DMS114 treated with DMSO at 0.1 percent for 48 hours (cell line): ENCODE measurements at regions not wholly inside any gene's neighbourhood (a gene's known extent, or its start where the extent isn't known, plus 50 kb on each side); places are given as distances from the start of the nearest gene placed in this dataset.
"Not testable (repeated sequence)": the region's sequence is repeated elsewhere in the genome, so short reads cannot be mapped to it uniquely, and the experiment has no call there.

Experiments
- DNase-seq: peaks from one replicate; lab custom pipeline; 2025; ENCODE audit not compliant: unreplicated experiment; lab: John Stamatoyannopoulos, UW

DNA sequence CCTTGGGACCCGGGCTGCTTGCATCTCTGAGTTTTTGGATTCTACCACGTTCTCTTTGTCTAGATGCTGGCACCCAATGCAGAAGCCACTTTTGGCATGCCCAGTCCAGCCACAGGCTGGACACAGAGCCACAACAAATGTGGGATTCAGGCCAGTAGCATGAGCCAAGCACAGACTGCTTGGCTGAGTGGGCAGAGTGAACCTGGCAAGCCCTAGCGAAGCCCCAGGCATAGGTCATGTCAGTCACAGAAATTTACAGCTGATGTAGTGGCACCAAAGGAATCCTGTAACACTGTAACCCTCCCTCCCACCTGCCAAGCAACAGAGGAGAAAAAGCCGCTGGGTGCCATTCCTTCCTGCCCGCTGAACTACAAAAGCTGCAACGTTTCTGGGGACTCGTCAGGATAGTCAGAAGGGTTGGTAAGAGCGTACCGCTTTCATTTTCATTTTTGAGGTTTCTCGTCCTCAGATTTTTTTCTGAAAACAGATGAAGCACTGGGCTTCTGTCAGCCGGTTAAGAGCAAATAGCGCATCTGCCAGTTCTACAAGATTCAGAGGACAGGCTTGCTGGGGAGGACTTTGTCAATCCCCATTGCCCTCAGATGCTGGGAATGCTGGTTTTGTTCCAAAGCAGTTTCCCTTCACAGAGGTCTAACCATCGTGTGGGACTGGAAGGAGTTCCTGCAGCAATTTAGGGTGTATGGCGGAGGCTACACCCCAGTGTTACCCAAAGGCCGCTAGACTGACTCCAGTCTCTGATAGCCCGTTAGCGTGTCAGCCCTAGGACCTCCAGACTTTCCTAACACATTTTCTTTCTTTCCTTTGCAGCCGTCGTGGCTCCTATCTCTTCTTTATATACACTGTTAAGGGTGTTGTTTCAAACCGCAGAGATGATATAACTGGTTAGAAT lies 399.0 kb downstream of the HTR1A start:
- DNase-seq: no peak

DNA sequence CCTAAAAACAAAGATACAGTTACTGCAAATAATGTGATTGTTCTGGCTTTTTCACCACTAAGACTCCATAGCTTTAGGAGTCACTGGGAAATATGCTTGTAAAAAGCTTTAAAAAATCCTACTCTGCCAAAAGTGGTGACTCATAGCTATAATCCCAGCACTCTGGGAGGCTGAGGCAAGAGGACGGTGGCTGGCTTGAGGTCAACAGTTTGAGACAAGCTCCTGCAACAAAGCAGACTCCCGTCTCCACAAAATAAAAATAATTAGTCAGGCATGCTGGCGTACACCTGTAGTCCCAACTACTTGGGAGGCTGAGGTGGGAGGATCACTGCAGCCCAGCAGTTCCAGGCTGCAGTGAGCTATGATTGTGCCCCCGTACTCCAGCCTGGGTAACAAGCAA lies 406.4 kb downstream of the HTR1A start:
- DNase-seq: no peak

DNA sequence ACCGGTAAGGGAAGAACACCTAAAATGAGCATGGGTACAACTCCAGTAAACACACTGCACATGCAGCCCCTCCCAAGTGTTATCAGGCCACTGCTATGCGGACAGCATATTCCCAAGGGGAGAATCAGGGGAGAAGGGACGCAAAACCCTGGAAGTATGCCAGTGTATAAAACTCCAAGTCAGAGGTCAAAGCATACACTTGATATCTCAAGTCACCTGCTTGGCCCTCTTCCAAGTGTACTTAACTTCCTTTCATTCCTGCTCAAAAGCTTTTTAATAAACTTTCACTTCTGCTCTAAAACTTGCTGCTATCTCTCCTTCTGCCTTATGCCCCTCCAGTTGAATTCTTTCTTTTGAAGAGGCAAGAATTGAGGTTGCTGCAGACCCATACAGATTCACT lies 408.1 kb downstream of the HTR1A start:
- DNase-seq: no peak

DNA sequence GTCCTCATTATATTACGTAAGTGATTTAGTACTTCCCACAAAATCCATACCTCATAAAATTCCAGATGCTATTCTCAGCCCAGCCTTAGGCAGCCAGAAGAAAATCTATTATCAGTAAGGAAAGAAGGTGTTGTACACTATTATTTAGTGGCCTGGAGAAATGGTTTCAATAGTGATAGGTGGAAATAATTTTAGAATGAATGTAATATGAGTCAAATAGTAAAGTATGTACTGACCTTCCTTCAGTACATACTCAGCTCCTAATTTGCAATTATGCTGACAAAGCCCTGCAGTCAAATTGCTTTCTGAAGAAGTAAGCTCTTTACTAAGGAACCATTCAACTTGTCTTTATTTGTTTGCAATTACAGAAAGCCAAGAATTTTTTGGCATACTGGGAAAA lies 409.2 kb downstream of the HTR1A start:
- DNase-seq: no peak

DNA sequence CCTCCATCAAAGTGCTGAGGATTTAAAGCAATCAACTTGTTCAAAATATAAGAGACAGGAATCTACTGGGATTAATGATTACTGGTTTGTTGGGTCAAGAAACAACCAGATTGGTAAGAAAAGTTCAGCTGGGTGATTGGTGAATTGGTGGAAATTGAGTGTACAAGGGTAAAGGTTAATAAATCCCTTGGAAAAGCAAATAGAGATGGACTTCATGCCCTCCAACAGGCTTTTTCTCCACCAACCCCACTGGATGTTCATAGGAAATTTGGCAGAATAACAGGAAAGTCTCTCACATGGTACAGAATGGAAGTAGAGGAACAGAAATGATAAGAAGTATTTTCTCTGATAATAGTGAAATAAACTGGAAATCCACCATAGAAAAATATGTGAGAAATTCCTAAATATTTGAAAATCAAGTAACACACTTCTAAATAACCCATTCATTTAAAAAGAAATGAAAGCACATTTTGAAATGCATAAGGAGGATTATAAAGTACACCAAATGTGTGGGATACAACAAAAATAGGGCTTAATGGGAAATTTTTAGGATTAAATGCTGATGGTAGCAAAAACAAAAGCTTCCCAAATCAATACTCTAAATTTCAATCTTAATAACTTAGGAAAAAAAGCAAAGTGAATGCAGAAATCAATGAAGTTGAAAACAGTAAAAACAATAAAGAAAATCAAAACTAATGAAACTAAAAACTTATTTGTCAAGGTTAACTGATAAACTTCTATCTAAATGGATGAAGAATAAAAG lies 426.2 kb downstream of the HTR1A start:
- DNase-seq: no peak

DNA sequence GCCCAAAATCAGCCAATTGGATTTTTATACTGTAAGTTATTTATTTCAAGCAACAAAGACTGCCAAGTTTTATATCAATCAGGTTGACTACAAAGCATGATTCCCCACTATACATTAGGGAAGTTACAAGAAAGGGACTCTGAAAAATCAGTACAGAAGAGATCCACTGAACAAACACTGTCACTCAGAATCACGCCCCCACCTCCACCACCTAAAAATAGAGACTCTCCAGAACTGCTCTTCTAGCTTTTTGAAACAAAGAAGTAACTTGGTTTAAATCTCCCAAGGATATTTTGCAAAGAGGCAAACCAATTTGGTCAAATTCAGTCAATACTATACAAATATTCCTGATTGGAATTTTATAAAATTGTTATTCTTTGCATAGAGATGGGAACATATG lies 438.0 kb downstream of the HTR1A start:
- no peak for DNase-seq

DNA sequence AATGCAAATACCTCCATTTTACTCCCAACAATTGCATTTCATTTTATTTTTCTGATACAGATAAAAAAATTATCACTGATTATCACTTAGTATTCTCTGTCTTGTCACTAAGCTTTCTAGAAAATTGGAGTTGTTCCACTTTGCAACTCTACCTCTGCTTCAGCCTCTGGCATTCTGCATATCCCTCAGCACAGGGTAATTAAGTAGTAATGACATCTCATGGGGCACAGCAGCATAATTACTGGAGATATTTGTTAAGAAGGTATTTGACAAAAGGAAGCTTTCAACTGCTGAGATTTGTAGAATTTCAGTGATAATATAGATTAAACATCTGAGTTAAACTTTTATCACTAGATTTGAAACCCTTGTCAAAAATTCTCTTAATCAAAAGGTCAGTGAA lies 446.2 kb downstream of the HTR1A start:
- DNase-seq: no peak

DNA sequence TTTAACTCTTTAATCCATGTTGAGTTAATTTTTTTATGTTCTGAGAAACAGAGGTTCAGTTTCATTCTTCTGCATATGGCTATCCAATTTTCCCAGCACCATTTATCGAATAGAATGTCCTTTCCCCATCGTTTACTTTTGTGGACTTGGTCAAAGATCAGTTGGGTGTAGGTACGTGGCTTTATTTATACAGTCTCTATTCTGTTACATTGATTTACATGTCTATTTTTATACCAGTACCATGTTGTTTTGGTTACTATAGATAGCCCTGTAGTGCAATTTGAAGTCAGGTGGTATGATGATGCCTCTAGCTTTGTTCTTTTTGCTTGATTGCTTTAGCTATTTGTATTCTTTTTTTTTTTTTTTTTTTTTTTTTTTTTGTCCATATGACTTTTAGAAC lies 462.0 kb downstream of the HTR1A start:
- no peak for DNase-seq

DNA sequence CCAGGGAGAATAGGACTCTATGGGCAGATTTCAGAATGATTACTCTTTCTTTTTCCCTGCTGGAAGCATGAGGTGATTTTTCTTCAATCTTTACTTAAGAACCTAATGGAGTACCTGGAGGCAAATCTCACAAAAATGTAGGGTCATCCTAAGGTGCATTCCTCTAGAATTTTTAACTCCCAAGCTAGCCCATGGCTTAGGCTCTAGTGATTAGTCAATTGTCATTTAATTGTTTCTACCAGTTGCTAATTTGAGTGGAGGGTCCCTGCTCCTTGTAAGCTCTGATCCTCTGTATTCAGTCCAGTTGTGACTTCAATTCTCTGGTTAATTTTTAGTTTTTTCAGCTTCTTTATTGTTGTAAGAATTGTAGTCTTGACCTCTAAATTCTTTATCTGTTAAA lies 467.0 kb downstream of the HTR1A start:
- DNase-seq: no peak

DNA sequence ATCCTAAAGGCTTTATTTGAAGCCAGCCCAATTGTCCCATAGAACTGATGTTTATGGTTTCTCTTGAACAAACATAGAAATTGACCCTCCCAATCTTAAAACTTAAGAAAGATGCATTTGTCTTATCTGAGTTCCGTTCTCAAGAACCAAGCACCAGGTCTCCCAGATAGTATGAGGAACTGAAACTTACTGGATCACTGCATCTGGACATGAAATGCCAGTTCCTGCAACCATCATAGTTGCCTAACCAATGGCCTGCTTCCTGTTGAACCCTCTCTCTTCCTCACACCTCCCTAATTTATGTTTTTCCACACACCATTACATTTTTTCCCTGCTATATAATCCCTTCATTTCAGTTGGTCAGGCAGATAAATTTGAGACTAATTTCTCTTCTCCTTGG lies 478.9 kb downstream of the HTR1A start:
- DNase-seq: no peak

DNA sequence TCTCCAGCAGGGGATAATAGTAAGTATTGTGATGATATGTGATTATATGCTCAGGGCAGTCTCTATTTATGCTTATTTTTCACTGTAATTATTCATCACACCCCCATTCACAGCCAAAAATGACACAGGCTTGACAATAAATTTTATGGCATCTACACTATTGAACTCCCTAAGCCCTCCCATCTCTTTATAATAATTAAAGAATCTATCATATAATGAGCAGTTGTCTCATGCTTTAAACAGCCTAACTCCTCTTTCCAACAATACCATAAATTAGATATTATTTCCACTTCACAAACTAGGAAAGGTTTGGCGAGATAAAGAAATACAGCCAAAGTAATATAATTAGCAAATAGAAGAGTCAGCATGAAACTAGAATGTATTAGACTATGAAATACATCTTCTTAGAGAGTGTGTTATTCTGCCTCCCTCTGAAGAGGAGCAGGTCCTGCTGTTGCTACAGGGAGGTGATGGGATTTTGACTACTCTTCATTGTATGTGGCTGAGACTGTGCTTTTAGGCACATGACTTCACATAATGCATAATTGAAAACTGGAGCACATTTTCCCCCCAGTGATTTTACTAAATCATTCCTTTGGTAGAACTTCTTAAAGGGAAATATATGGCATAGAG lies 488.8 kb downstream of the HTR1A start:
- no peak for DNase-seq

DNA sequence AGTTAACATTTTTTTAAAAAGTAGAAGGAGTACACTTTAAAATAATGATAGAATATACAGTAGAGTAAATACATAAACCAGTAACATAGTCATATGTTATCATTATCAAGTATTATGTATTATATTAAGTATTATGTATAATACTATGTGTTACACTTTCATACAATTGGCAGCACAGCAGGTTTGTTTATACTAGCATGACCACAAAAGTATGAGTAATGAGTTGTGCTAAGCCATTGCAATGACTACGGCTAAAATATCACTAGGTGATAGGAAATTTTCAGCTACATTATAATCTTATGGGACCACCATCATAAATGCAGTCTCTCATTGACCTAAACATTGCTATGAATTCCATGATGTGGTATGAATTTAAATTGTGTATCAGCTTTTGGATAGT lies 506.0 kb downstream of the HTR1A start:
- no peak for DNase-seq

DNA sequence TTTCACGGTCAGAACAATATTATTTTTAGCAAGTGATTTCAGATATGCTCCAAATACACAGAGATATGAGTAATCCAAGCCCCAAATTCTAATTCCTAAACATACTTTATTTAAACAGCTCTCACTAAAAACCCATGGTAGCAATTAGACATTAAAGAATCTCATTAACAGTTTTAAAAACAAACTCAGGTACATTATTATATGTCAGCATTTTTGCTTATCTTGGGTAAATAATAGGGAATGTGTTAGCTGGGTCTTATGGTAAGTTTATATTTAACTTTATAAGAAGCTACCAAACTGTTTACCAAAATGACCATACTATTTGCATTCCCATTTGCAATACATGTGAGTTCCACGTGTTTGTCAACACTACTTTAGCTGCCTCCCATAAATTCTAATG lies 511.1 kb downstream of the HTR1A start:
- DNase-seq: no peak

DNA sequence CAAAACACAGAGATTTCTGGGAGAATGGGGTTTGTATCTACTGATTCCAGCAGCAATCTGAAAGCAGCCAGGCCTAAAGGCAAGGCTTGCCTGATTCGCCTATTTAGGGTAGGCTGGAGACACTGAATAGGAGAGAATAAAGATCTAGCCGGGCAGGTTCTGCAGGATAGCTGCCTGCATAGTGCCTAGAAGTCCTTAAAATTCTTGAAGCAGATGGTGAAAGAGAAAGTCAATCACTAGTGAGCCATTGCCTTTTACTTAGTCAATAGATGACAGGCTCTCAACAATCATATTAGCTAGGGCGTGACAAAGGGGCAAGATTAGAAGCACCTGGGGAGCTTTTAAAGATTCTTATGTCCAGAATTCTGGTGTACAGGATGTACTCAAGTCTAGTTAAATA lies 522.7 kb downstream of the HTR1A start:
- DNase-seq: no peak

DNA sequence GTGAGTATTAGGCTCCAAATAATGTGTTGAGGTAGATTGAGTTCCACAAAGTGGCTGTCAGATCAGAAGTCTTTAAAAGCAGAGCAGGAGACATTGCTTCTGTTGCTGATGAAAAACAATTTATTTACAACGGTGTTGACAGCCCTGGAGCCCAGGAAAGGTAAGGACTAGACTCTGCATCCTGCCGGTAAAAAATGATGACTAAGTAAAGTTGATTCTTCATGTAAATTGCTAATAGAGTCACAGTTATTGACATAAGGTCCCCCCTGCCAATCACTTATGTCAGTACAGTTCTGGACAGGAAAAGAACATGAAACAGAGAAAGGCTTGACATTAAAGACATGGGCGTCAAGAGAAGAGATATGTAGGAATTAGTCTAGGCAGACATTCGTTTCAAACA lies 552.5 kb downstream of the HTR1A start:
- no peak for DNase-seq

DNA sequence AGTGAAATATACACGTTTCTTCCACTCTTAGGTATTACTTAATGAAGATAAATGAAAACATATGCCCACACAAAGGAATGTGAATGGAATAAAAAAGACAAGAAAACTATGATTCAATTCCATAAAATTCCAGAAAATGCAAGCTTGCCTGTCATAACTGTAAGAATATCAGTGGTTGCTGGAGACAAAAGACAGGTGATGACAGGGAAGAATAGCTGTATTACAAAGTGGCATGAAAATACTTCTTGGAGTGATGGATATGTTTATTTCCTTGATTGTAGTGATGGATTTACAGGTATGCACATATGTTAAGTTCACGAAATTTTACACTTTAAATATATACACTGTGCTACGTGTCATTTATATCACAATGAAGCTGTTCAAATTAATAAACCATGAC lies 553.3 kb downstream of the HTR1A start:
- no peak for DNase-seq

DNA sequence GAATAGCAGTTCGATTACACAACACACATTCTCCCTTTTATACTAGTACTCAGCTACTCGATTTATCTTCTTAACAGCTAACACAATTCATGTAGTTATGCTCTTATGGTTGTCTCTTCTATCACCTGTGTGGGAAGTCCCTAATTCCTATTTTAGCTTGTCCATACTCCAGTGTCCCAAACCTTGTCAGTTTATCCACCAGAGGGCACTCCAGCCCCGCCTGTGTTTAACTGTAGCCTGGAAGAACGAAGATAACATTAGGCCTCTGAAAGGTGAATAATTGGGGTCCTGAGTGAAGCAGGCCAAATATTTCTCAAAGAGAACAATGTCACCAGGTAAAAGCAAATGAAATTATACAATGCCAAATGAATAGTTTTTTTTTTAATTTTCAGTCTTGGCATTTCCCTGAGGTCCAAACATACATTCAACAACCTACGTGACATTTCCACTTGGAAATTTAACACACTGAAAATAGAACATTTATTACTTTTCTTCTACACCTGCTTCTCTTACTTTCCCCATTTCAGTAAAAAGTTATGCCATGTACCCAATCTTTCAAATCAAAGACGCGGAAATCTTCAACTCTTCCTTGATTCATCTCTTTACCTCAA lies 560.7 kb downstream of the HTR1A start:
- DNase-seq: peak; percentile 26

DNA sequence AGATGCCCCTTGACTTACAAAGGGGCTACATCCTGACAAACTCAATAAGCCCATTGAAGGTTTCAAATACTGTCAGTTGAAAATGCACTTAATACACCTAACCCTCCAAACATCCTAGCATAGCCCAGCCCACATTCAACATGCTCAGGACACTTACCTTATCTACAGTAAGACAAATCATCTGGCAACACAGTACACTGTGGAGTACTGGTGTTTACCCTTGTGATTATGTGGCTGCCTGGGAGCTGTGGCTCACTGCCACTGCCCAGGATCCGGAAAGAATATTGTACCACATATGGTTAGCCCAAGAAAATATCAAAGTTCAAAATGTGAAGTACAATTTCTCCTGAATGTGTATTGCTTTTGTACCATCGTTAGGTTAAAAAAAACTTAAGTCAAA lies 562.2 kb downstream of the HTR1A start:
- no peak for DNase-seq

DNA sequence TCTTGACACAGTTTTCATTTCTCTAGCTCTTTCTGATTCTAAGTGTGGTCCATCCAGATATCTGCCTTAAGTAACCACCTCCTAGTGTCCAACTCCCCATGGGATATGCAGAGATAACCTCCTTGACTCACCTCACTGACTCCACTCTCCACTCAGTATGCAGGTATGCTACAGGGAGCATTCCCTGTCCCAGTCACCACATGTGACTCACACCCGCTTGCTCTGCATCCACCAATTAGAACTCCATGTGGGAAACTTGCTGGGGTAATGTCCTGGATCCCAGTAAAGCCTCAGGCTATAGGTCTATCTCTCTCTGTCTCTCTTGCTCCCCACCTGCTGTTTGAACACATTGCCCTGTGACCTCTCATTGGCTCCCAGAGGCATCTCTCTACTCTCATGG lies 563.9 kb downstream of the HTR1A start:
- DNase-seq: no peak

DNA sequence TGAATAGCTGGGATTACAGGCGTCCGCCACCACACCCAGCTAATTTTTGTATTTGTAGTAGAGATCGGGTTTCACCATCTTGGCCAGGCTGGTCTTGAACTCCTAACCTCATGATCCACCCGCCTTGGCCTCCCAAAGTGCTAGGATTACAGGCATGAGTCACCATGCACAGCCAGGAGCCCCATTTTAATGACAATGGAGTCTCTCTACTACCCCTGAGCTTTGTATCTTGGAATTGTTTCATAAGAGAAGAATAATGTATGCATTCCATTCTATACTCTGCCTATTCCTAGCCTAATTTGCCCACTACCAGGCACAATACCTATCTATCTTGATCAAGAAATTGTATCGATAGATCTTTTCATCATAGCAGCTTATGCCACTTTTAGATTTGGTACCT lies 574.1 kb downstream of the HTR1A start:
- not testable (repeated sequence) for DNase-seq

DNA sequence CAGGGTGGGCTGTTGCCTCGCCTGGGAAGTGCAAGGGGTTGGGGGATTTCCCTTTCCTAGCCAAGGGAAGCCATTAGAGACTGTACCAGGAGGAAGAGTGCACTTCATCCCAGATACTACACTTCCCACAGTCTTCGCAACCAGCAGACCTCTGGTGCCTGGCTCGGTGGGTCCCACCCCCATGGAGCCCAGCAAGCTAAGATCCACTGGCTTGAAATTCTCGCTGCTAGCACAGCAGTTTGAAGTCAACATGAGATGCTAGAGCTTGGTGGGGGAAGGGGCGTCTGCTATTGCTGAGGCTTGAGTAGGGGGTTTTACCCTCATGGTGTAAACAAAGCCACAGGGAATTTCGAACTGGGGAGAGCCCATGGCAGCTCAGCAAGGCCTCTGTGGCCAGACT lies 586.4 kb downstream of the HTR1A start:
- no peak for DNase-seq

DNA sequence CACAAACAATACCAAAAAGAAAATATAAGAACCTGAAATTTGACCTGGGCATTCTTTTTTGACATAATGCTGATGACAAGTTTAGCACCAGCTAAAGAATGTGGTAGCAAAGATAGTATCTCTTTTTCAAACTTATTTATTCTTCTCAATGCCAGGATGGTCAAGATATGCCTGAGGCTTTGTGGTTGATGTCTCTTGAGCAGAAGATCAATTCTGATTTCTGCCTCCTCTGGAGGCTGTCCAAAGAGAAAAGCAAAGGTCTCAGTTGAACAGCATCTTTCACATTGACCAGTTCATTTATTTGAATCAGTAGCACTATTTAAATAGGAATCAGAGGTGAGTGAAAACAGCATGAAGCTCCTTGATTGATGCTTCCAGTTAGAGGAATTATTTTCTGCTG lies 588.2 kb downstream of the HTR1A start:
- no peak for DNase-seq
